GM23248 (cell line): ENCODE measurements at regions not wholly inside any gene's neighbourhood (a gene's known extent, or its start where the extent isn't known, plus 50 kb on each side); places are given as distances from the start of the nearest gene placed in this dataset.

Experiments
- EZH2 ChIP-seq: fragments of 200-600 bp; sonication (generic); IDR thresholded peaks from 2 replicates; pipeline ENCODE4 v1.6.1; 2018; ENCODE audit warnings: antibody characterized with exemption, mild to moderate bottlenecking; ENCODE audit not compliant: insufficient read depth, poor library complexity, severe bottlenecking
- EZH2phosphoT487 ChIP-seq: fragments of 200-600 bp; sonication (generic); IDR thresholded peaks from 2 replicates; pipeline ENCODE4 v1.6.1; 2018; ENCODE audit warnings: antibody characterized with exemption, moderate library complexity, mild to moderate bottlenecking, low read depth; ENCODE audit not compliant: insufficient read depth

- no peak for TF ChIP-seq EZH2phosphoT487
- TF ChIP-seq EZH2, result no peak
These were observed 257.7 kb upstream of the PROK2 start for GRCh38 chr3:72042397-72043203.
